Effector CD4-positive, alpha-beta T cell (primary cell): ENCODE measurements at regions not wholly inside any gene's neighbourhood (a gene's known extent, or its start where the extent isn't known, plus 50 kb on each side); places are given as distances from the start of the nearest gene placed in this dataset.

Experiments
- DNase-seq: peaks from one replicate; pipeline ENCODE4 v3.0.0-alpha.2; 2020

GRCh38 chr7:21367537-21367936 lies 60.3 kb upstream of the SP4 start:
- DNase-seq, result no peak

DNA sequence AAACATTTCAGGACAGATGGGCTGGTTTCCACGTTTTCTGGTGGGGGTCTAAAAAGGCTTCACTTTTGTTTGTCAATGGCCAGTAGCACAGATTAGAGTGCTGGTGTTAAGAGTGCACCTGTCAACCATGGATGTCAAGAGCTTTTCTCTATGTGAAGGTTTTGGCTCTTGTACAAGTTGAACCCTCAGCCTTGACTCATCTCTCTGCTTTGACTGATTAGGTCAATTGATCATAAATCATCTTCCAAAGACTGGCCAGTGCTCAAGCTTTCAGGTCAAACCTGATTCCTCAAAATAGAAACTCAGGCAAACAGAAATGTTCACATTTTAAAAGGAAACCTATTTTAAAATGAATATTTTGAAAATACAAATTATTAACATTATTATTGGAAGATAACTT lies 59.6 kb upstream of the SP4 start:
- DNase-seq, result no peak

GRCh38 chr7:21370283-21370982 lies 57.5 kb upstream of the SP4 start:
- no peak for DNase-seq

- DNase-seq, result no peak
Observed at GRCh38 chr7:21371360-21371759, 56.5 kb upstream of the SP4 start.

DNA sequence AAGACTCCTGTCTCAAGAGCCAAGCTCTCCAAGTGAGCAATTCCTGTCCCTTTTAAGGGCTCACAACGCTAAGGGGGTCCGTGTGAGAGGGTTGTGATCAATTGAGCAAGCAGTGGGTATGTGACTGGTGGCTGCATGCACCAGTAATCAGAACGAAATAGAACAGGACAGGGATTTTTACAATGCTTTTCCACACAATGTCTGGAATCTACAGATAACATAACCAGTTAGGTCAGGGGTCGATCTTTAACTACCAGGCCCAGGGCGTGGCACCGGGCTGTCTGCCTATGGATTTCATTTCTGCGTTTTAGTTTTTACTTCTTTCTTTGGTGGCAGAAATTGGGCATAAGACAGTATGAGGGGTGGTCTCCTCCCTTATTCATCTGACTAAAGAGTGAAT lies 54.9 kb upstream of the SP4 start:
- no peak for DNase-seq

- DNase-seq, result no peak
Observed at GRCh38 chr7:21374134-21374533, 53.7 kb upstream of the SP4 start.

DNA sequence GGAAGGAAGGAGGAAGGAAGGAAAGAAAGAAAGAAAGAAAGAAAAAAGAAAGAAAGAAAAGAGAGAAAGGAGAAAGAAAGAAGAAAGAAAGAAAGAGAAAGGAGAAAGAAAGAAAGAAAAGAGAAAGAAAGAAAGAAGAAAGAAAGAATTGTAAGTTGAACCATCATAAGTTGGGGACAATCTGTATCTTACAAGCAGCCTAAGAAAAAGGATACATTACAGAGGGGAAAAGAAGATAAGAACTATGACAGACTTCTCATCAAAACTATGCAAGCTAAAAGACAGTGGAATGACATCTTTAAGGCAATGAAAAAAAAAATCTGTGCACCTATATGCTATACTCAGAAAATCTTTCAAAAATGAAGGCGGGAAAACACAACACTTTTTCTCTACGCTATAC lies 50.3 kb upstream of the SP4 start:
- no peak for DNase-seq
